Esophagus muscularis mucosa (tissue), 3 donors: ENCODE measurements at regions not wholly inside any gene's neighbourhood (a gene's known extent, or its start where the extent isn't known, plus 50 kb on each side); places are given as distances from the start of the nearest gene placed in this dataset.

ENCODE experiments used
- POLR2A ChIP-seq: fragments of 450-650 bp; IDR thresholded peaks from one replicate; pipeline ENCODE4 v1.6.1; 2017; ENCODE audit warnings: antibody characterized with exemption, moderate library complexity, mild to moderate bottlenecking, low read depth
- TF ChIP-seq, protein P1 (sequence below), 3 experiments: fragments of 200-600 bp in 2 of 3; fragments of 450-650 bp in 1 of 3; sonication (generic) in 2 of 3; IDR thresholded peaks; one replicate each; pipeline ENCODE4 v1.5.1; 2017 to 2019; ENCODE audit warnings: antibody characterized with exemption in 3 of 3, mild to moderate bottlenecking in 2 of 3, moderate library complexity in 1 of 3

DNA sequence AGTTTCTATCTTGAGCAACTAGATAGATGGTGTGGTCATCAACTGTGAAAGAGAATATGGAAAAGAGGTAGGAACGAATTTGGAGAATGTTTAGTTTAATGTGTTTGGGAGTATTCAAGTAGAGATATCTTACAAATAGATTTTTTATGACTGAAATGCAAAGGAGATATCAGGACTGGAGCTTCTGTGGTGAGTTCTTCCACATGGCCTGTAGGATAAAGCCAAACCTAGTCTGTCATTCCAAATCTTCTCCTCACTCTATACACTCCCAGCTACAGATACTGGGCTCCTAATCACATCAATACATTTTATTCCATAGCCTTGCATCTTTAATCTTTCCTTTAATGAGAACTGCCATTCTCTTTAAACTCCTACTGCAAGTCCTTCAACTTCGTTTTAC lies 194.3 kb downstream of the FIGN start:
- TF ChIP-seq, protein P1, sequence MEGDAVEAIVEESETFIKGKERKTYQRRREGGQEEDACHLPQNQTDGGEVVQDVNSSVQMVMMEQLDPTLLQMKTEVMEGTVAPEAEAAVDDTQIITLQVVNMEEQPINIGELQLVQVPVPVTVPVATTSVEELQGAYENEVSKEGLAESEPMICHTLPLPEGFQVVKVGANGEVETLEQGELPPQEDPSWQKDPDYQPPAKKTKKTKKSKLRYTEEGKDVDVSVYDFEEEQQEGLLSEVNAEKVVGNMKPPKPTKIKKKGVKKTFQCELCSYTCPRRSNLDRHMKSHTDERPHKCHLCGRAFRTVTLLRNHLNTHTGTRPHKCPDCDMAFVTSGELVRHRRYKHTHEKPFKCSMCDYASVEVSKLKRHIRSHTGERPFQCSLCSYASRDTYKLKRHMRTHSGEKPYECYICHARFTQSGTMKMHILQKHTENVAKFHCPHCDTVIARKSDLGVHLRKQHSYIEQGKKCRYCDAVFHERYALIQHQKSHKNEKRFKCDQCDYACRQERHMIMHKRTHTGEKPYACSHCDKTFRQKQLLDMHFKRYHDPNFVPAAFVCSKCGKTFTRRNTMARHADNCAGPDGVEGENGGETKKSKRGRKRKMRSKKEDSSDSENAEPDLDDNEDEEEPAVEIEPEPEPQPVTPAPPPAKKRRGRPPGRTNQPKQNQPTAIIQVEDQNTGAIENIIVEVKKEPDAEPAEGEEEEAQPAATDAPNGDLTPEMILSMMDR (IDR thresholded peaks at IDR 0.05): no peak
- TF ChIP-seq POLR2A: no peak
